GM23338 (cell line): ENCODE measurements at regions not wholly inside any gene's neighbourhood (a gene's known extent, or its start where the extent isn't known, plus 50 kb on each side); places are given as distances from the start of the nearest gene placed in this dataset.

Experiments used
- CTCF ChIP-seq, 2 experiments: fragments of 200-600 bp in 1 of 2; sonication (generic) in 1 of 2; conservative IDR thresholded peaks; 2 replicates each; pipeline versions ENCODE4 v1.5.1 to v1.6.1; 2016 to 2017; ENCODE audit warnings: antibody characterized with exemption in 2 of 2, low read depth in 2 of 2, mild to moderate bottlenecking in 2 of 2, moderate library complexity in 1 of 2
- EZH2 ChIP-seq: fragments of 200-600 bp; sonication (generic); IDR thresholded peaks from one replicate; pipeline ENCODE4 v1.8.0; 2017; ENCODE audit warnings: antibody characterized with exemption, mild to moderate bottlenecking, low read depth; ENCODE audit not compliant: unreplicated experiment
- EZH2phosphoT487 ChIP-seq: fragments of 200-600 bp; sonication (generic); IDR thresholded peaks from one replicate; pipeline ENCODE4 v1.8.1; 2018; ENCODE audit warnings: antibody characterized with exemption; ENCODE audit not compliant: unreplicated experiment
- TF ChIP-seq, protein P1 (sequence below): IDR thresholded peaks from 2 replicates; pipeline ENCODE4 v1.6.1; 2016; ENCODE audit warnings: antibody characterized with exemption

- TF ChIP-seq, protein P1, sequence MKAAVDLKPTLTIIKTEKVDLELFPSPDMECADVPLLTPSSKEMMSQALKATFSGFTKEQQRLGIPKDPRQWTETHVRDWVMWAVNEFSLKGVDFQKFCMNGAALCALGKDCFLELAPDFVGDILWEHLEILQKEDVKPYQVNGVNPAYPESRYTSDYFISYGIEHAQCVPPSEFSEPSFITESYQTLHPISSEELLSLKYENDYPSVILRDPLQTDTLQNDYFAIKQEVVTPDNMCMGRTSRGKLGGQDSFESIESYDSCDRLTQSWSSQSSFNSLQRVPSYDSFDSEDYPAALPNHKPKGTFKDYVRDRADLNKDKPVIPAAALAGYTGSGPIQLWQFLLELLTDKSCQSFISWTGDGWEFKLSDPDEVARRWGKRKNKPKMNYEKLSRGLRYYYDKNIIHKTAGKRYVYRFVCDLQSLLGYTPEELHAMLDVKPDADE, result no peak
- TF ChIP-seq CTCF (conservative IDR thresholded peaks at IDR 0.05; ENCODE audit: low read depth in 2 of 2) (no peak), EZH2 (no peak), EZH2phosphoT487 (no peak)
Observed at GRCh38 chr20:60785301-60785700, 466.8 kb upstream of the CDH4 start.
